ENCODE measurements at regions not wholly inside any gene's neighbourhood (a gene's known extent, or its start where the extent isn't known, plus 50 kb on each side); places are given as distances from the start of the nearest gene placed in this dataset.

DNA sequence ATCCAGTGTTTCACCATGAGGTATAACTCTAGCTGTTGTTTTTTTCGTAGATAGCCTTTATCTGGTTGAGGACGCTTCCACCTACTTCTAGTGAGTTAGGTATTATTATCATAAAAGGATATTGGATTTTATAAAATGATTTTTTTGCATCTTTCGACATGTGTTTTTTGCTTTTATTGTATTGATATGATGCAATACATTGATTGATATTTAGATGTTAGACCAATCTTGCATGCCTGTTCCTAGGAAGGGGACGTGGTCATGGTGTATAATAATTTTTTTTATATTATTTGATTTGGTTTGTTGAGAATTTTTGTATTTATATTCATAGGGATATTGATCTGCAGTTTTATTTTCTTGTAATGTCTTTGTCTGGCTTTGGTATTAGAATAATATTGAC is 193.3 kb downstream of the HS3ST3B1 start:
- Mint-ChIP-seq H3K4me3 (no peak overlapping the region), H3K27me3 (ENCODE audit: low read depth) (no peaks in the 10 kb centered on the region), H3K4me1 (ENCODE audit: low read depth) (no peaks in the 10 kb centered on the region), H3K36me3 (ENCODE audit: insufficient read depth) (no peaks in the 10 kb centered on the region), H3K9me3 (peaks cover 9% of the 10 kb centered on the region)
- ATAC-seq (no peak), DNase-seq (no peak)

DNA sequence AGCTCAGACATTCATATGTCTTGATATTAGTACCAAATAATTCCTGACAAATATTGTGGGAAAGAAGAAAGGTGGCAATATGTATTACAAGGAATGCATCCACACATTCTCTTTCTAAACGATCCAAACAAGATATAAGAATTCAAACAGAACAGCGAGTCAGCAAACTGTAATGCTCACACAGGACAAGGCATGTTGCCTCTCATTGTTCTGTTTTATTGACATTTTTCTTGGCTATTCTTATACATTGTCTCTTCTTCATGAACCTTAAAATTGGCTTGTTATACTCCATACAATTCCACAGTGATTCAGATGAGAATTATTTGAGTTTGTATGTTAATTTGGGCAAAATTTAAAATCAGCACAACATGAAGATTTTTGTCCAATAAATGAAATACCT is 189.1 kb downstream of the HS3ST3B1 start:
- no peak for DNase-seq
- Mint-ChIP-seq H3K4me1 (ENCODE audit: low read depth) (no peaks in the 10 kb centered on the region), H3K9me3 (peaks cover 6% of the 10 kb centered on the region), H3K27me3 (ENCODE audit: low read depth) (no peaks in the 10 kb centered on the region), H3K4me3 (no peak overlapping the region), H3K36me3 (ENCODE audit: insufficient read depth) (no peaks in the 10 kb centered on the region)
- ATAC-seq, result no peak

DNA sequence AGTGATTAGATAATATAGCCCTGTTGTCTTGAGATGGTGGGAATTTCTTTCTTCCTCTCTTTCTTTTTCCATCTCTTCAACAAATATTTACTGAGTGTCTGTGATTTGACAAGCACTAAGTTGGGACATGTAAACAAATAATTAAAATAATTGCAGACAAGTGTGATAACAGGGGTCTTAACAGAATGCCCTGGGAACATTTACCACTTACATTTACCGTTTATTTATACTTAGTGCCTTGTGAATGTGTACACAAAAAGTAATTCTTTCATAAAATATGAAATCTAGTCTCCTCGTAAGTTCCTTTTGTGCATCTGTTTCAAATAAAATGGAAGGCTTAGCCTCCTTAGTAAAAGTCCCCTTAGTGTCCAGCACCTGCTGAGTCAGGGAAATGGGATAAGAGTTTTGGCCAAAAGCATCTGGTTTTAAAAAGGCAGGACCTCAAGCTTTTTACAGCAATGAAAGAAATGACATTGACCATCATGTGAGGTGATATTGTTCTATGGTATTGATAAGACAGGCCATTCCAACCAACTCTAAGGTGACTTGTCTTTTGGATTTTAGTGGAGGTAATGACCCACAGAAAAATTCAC is 188.2 kb downstream of the HS3ST3B1 start:
- Mint-ChIP-seq H3K27me3 (ENCODE audit: low read depth) (no peaks in the 10 kb centered on the region), H3K4me3 (no peak overlapping the region), H3K36me3 (ENCODE audit: insufficient read depth) (no peaks in the 10 kb centered on the region), H3K4me1 (ENCODE audit: low read depth) (no peaks in the 10 kb centered on the region), H3K9me3 (no peaks in the 10 kb centered on the region)
- no peak for ATAC-seq
- DNase-seq, result no peak

DNA sequence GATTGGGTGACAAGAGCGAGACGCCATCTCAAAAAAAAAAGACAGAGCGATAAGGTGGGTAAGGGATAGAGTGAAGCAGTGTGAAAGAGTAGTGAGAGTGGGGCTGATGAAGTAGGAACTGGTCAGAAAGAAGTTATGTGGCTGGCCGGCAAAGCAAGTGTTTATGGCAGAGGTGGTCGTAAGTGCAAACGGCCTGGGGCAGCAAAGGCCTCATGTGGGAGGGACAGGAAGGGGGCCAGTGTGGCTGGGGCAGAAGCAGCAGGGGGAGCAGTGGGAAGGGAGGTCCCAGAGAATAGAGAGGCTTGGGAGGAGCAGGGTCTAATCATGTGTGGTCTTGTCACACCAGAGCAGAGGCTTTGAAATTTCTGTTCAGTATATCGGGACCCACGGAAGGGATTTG is 186.2 kb downstream of the HS3ST3B1 start:
- Mint-ChIP-seq H3K27me3 (ENCODE audit: low read depth) (no peaks in the 10 kb centered on the region), H3K9me3 (no peaks in the 10 kb centered on the region), H3K4me1 (ENCODE audit: low read depth) (no peaks in the 10 kb centered on the region), H3K4me3 (no peak overlapping the region), H3K36me3 (ENCODE audit: insufficient read depth) (no peaks in the 10 kb centered on the region)
- DNase-seq, result no peak
- no peak for ATAC-seq

DNA sequence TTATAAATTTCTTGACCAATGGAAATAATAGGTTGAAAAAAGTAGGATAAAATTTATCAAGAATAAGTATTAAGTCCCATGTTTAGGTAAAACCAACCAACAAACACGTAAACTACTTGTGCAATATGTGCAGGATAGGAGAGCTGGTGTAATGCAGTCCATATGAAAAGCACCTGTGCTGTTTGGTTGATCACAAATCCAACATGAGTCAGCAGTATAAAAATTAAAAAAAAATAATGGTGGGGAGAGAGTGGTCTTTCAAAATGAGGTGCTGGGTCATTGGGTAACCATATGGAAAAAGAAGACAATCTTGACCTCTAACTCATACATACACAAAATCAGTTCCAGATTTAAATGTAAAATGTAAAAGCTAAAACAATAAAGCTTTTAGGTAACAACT is 181.8 kb downstream of the HS3ST3B1 start:
- peaks cover 2% of the 10 kb centered on the region for H3K27me3 Mint-ChIP-seq (ENCODE audit: low read depth)
- H3K4me1 Mint-ChIP-seq (ENCODE audit: low read depth), result no peaks in the 10 kb centered on the region
- ATAC-seq (no peak), DNase-seq (no peak)
- H3K4me3 Mint-ChIP-seq, result no peak overlapping the region
- no peaks in the 10 kb centered on the region for H3K36me3 Mint-ChIP-seq (ENCODE audit: insufficient read depth)
- H3K9me3 Mint-ChIP-seq, result no peaks in the 10 kb centered on the region

DNA sequence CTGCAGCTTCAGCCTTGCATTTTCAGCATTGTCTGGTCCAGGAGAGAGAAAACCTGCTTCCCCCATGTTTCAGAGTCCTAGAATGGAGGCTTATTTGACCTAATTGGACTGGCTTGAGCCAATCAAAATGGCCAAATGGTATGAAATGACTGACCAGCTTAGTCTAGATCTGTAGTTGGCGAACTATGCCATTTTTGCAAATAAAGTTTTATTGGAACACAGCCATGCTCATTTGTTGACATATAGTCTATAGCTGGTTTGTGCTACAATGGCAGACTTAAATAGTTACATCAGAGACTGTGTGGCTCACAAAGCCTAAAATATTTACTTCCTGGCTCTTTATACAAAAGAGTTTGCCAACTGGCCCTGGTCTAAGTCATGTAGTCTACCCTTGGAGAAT is 180.8 kb downstream of the HS3ST3B1 start:
- ATAC-seq, result no peak

DNA sequence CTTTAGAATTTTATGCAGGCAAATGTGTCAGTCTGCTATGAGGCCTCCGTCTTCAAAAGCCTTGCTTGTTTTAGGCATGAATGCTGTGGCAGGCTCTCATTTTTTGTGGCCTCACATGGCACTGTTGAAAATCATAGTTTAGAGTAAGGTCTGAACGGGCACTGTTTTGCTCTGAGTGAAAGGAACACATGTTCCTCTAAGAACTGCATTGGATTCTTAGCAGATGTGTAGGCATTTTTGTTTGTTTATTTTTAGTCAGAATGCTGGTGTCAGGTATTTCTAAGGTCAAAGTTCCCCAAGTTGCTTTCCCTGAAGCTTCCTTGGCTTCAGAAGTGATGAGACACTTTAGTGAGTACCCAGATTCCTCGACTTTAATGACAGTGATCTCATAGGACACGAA is 173.7 kb downstream of the HS3ST3B1 start:
- H3K27me3 Mint-ChIP-seq (ENCODE audit: low read depth), result peaks cover 2% of the 10 kb centered on the region
- no peak overlapping the region for H3K4me3 Mint-ChIP-seq
- no peak for ATAC-seq

More for the DNA sequence above, 180.8 kb downstream of the HS3ST3B1 start:
- H3K4me3 Mint-ChIP-seq, result no peak overlapping the region
- no peaks in the 10 kb centered on the region for H3K9me3 Mint-ChIP-seq
- DNase-seq, result no peak
- H3K4me1 Mint-ChIP-seq (ENCODE audit: low read depth), result no peaks in the 10 kb centered on the region
- no peaks in the 10 kb centered on the region for H3K36me3 Mint-ChIP-seq (ENCODE audit: insufficient read depth)
- peaks cover 2% of the 10 kb centered on the region for H3K27me3 Mint-ChIP-seq (ENCODE audit: low read depth)

DNA sequence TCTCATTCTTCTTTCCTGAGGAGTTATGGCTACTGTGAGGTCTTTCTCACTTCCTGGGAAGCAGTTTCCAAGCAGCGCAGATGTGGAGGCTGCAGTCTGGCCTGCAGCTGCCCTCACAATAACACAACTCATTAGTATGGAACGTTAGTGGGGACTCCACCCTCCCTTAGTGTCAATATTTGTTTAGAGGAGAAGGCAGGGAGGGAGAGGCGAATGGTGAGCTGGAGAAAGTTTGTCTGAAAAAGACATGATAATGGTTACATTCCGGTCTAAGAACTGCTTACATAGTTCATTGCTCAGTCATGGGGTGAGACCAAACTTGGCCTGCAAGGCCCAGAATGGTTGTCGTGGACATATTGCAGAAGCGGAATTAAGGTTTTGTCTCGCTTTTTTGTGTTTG is 170.2 kb downstream of the HS3ST3B1 start:
- no peaks in the 10 kb centered on the region for H3K36me3 Mint-ChIP-seq (ENCODE audit: insufficient read depth)

More for the DNA sequence above, 173.7 kb downstream of the HS3ST3B1 start:
- no peaks in the 10 kb centered on the region for H3K36me3 Mint-ChIP-seq (ENCODE audit: insufficient read depth)
- peaks cover 2% of the 10 kb centered on the region for H3K4me1 Mint-ChIP-seq (ENCODE audit: low read depth)
- DNase-seq, result no peak
- H3K9me3 Mint-ChIP-seq, result peaks cover 4% of the 10 kb centered on the region

DNA sequence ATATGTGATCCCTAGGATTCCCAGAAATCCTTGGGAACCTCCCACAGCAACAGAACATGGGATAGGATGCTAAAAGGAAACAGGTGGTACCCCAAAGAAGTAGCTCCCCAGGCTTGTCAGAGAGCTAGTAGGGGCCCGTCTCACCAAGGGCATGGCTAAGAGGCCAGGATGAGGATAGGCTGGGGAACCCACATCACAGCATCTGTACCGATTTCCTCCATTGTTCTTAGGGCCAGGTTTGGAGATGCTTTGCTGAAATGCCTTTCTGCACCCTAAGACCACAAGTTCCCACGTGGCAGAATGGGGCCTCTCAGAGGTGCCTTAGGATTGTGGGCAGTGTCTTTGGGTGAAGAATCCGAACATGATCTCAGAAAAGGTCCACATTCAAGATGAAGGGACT is 169.5 kb downstream of the HS3ST3B1 start:
- no peak for ATAC-seq
- Mint-ChIP-seq H3K27me3 (ENCODE audit: low read depth) (no peaks in the 10 kb centered on the region), H3K36me3 (ENCODE audit: insufficient read depth) (peaks cover 1% of the 10 kb centered on the region)

More for the DNA sequence above, 170.2 kb downstream of the HS3ST3B1 start:
- ATAC-seq (no peak), DNase-seq (no peak)
- peaks cover 2% of the 10 kb centered on the region for H3K4me1 Mint-ChIP-seq (ENCODE audit: low read depth)
- no peaks in the 10 kb centered on the region for H3K27me3 Mint-ChIP-seq (ENCODE audit: low read depth)
- no peak overlapping the region for H3K4me3 Mint-ChIP-seq
- peaks cover 4% of the 10 kb centered on the region for H3K9me3 Mint-ChIP-seq

DNA sequence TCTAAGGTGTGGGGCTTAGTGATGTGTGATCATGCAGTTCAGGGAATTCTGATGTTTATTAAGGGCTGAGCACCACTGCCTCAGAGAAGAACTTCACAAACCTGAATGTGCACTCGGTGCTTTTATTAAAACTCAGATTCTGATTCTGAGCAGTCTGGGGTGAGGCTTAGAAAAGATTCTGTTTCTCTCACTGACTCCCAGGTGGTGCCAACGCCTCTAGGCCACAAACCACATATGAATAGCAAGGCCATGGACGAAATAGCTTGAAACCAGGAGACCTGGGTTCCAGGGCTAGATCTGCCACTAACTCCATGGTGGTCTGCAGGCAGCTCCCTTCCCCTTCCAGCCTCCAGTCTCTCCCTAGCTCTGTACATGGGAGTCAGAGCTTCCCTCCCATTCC is 169.1 kb downstream of the HS3ST3B1 start:
- Mint-ChIP-seq H3K36me3 (ENCODE audit: insufficient read depth) (peaks cover 1% of the 10 kb centered on the region), H3K9me3 (peaks cover 4% of the 10 kb centered on the region), H3K4me3 (no peak overlapping the region), H3K27me3 (ENCODE audit: low read depth) (no peaks in the 10 kb centered on the region), H3K4me1 (ENCODE audit: low read depth) (peaks cover 2% of the 10 kb centered on the region)
- DNase-seq, result no peak
- no peak for ATAC-seq

More for the DNA sequence above, 169.5 kb downstream of the HS3ST3B1 start:
- peaks cover 2% of the 10 kb centered on the region for H3K4me1 Mint-ChIP-seq (ENCODE audit: low read depth)
- DNase-seq, result no peak
- peaks cover 4% of the 10 kb centered on the region for H3K9me3 Mint-ChIP-seq
- H3K4me3 Mint-ChIP-seq, result no peak overlapping the region

DNA sequence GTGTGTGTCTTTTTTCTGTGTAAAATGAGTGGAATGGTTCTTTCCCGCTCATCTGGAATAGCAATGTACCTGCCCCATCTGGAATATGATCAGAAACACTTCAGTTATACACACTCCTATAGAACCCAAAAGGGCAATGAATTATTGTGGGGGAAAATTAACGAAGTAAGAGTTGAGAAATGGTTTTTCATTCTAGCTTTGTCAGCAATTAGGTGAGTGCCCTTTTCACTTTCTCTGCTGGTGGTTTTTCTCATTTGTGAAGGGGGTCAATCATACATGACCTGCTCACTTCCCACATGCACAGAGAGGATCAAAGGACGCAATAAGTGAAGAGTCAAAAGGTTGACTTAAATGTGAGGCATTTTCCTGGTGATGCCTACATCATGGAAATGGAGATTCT is 168.0 kb downstream of the HS3ST3B1 start:
- H3K27me3 Mint-ChIP-seq (ENCODE audit: low read depth), result no peaks in the 10 kb centered on the region
- no peak for ATAC-seq

DNA sequence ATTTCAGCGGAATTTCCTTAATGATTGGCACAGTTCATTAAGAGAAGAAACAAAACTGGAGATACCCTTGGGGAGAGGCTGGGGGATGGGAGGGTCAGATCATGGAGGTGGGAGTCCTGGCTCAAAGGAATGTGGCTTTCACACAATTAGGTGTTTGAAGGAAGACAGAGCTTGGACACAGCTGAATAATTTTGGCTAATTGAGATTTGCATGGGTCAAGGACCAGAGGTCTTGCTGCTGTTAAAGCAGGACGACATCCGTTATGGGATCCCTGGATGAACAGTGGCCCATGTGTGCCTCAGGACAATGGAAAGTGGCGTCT is 160.3 kb downstream of the HS3ST3B1 start:
- H3K27me3 Mint-ChIP-seq (ENCODE audit: low read depth), result peaks cover 2% of the 10 kb centered on the region
- no peak overlapping the region for H3K4me3 Mint-ChIP-seq
- peaks cover 1% of the 10 kb centered on the region for H3K36me3 Mint-ChIP-seq (ENCODE audit: insufficient read depth)
- H3K4me1 Mint-ChIP-seq (ENCODE audit: low read depth), result peaks cover 8% of the 10 kb centered on the region
- DNase-seq (no peak), ATAC-seq (no peak)
- no peaks in the 10 kb centered on the region for H3K9me3 Mint-ChIP-seq

More for the DNA sequence above, 168.0 kb downstream of the HS3ST3B1 start:
- no peak for DNase-seq
- peaks cover 1% of the 10 kb centered on the region for H3K36me3 Mint-ChIP-seq (ENCODE audit: insufficient read depth)
- peaks cover 2% of the 10 kb centered on the region for H3K4me1 Mint-ChIP-seq (ENCODE audit: low read depth)
- H3K4me3 Mint-ChIP-seq, result no peak overlapping the region
- H3K9me3 Mint-ChIP-seq, result peaks cover 4% of the 10 kb centered on the region

DNA sequence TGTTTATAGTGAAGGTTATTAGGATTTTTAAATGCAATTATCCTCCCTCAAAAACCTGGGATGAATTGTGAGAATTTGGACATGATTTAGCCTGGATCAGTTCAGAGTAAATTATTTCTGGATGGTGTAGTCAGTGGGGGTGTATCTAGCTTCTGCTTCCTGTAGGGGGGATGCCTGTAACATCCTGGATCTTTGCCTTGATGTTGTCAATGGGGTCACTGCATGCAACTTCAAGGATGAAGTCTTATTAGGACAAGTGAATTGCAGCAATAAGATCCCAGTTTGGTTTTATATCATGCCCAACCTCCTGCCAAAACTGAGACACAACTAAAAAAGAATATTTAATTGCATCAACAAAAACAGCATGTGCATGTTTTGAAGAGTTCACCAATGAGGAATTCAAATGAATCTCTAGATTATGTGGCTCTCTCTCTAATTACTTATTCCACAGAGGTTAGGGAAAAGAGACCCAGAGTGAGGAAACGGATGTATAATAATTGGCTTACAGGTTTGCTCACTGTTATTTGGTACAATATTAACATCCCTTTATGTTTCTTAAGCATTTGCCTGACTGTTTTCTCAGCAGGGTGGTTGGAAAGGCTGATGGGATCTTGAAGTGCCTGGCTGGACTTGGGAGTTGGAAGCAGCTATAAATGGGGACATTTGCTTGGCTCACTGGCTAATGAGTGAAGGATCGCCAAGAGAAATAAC is 159.8 kb downstream of the HS3ST3B1 start:
- Mint-ChIP-seq H3K9me3 (no peaks in the 10 kb centered on the region), H3K4me3 (no peak overlapping the region), H3K36me3 (ENCODE audit: insufficient read depth) (no peaks in the 10 kb centered on the region), H3K4me1 (ENCODE audit: low read depth) (peaks cover 8% of the 10 kb centered on the region), H3K27me3 (ENCODE audit: low read depth) (peaks cover 2% of the 10 kb centered on the region)
- DNase-seq (no peak), ATAC-seq (no peak)

DNA sequence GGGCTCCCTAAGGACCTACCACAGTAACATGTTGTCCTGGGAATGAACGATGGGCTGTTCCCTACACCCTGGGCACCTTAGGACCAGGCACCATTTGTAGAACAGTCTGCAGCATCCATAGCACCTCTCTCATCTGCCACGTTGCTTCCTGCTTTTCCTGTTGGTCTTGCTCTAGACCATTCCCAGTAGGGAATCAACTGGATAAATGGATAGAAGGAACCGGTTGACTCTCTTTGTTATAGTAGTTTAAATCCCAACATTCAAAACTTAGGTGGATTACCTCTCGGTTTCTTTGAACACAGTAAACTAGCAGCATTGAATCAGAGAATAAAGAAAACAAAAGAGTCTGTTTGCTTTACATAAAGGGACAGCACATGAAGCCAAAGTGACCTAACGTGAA is 159.1 kb downstream of the HS3ST3B1 start:
- H3K27me3 Mint-ChIP-seq (ENCODE audit: low read depth), result peaks cover 2% of the 10 kb centered on the region
- H3K36me3 Mint-ChIP-seq (ENCODE audit: insufficient read depth), result no peaks in the 10 kb centered on the region
- no peak for DNase-seq

DNA sequence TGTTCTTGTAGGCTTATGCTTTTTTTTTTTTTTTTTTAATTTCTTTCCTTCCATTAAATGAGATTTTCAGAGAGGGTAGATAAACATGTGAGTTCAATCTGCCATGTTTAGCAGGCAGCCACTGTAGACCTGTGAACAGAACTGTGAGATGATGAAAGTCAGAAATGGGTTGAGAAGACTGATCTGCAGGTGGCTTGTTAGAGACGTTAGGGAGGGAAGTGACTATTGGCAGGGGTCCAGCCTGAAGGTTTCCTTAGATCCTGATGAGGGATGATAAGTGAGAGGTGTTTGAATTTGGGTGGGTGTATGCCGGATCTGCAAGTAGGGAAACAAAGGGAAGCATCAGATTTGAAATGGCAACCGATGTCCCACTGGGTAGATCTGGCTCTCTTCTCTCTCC is 157.8 kb downstream of the HS3ST3B1 start:
- Mint-ChIP-seq H3K4me1 (ENCODE audit: low read depth) (peaks cover 8% of the 10 kb centered on the region), H3K36me3 (ENCODE audit: insufficient read depth) (no peaks in the 10 kb centered on the region), H3K4me3 (no peak overlapping the region), H3K9me3 (no peaks in the 10 kb centered on the region), H3K27me3 (ENCODE audit: low read depth) (peaks cover 2% of the 10 kb centered on the region)
- ATAC-seq (no peak), DNase-seq (no peak)

More for the DNA sequence above, 159.1 kb downstream of the HS3ST3B1 start:
- no peak overlapping the region for H3K4me3 Mint-ChIP-seq
- H3K9me3 Mint-ChIP-seq, result no peaks in the 10 kb centered on the region
- peaks cover 8% of the 10 kb centered on the region for H3K4me1 Mint-ChIP-seq (ENCODE audit: low read depth)
- no peak for ATAC-seq
